HG03025 (cell line): ENCODE measurements at regions not wholly inside any gene's neighbourhood (a gene's known extent, or its start where the extent isn't known, plus 50 kb on each side); places are given as distances from the start of the nearest gene placed in this dataset.
"Not testable (repeated sequence)": the region's sequence is repeated elsewhere in the genome, so short reads cannot be mapped to it uniquely, and the experiment has no call there.

Source experiments
- ATAC-seq: cut with Tn5 transposase; IDR thresholded peaks from one replicate; pipeline ENCODE4 v1.9.1; 2021; ENCODE audit warnings: mild to moderate bottlenecking, moderate library complexity; ENCODE audit not compliant: unreplicated experiment, low FRiP score

DNA sequence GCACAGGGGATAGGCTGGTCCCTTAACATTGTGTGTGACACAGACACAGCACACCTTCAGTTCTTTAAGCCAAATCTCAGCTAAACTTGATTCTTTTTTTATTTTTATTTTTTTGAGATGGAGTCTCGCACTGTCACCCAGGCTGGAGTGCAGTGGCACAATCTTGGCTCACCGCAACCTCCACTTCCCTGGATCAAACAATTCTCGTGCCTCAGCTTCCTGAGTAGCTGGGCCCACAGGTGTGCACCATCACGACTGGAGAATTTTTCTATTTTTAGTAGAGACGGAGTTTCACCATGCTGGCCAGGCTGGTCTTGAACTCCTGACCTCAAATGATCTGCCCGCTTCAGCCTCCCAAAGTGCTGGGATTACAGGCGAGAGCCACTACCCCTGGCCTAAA lies 123.6 kb upstream of the ERRFI1 start:
- ATAC-seq: not testable (repeated sequence)

DNA sequence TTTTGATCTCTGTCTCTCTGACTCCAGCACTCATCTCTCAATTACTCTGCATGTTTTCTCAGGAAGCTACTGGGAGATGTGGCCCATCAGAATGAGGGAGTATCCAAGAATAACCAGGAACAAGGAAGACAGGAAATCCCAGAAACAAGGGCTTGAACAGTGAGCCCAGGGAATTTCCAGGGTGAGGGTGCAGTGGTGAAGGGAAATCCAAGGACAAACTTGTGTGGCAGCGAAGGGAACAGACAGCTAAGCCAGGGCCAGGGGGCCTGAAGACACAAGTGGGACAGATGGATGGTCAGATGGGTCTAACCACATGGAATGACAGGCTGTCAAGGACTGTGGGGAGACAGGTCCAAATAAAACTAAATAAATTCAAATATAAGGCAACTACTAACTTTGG lies 121.8 kb upstream of the ERRFI1 start:
- ATAC-seq: no peak

DNA sequence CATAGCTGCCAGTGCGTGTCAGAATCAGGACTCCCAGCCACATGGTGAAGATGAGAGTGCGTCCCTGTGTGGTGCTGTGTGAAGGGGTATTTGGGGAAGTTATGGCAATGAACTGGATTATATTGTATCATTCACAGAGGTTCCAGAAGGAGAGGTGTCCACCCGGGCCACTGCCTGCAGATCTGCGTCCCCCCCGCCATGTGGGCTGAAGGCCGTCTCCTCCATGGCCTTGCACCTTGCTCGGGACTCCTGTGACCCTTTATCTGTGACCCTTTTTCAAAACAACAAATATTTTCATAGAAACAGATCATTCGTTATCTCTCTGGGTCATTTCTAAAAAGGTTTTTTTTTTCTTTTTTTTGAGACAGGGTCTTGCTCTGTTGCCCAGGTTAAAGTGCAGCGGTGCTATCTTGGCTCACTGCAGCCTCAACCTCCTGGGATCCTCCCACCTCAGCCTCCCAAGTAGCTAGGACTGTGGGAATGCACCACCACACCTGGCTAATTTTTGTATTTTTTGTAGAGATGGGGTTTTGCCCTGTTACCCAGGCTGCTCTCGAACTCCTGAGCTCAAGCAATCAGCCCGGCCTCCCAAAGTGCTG lies 120.2 kb upstream of the ERRFI1 start:
- no peak for ATAC-seq

DNA sequence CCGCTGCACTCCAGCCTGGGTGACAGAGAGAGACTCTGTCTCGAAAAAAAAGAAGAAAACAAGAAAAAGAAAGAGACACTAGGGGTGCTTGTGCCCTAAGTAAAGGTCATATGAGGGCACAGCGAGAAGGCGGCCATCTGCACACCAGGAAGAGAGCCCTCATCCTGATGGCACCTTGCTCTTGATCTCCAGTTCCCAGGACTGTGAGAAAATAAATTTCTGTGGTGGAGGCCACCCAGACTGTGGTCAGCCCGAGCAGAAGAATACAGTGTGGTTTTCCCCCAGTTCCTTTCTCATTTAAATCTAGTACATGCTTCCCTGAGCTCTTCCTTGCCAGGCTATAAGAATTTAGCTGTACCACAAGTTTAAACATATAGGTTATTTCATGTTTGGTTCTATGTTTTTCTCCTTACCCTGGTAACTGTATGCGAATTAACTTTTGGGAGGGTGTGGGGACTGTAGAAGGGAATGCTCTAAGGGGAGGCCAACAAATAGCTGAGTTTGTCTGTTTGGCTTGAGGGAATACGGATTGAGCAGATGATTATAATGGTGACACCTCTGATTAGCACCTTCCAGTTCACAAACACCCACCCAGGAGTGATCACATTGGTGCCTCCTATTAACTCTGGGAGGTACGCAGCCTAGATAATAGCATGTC lies 119.6 kb upstream of the ERRFI1 start:
- ATAC-seq: no peak

DNA sequence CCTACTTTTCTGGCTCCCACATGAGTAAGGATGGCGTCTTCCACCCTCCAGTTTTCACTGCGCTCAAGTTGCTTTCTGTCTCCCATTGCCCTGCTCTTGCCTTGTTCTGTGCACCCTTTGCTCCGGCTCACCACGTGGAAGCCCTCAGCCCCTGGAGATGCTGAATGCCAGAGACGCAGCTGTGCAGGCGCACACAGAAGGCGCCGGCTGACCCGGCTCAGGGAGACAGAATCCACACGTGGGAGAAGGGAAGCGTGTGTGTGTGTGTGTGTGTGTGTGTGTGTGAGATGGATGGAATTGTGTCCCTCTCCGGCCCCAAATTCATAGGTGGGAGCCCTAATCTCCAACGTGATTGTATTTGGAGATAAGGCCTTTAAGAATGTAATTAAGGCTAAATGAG lies 118.2 kb upstream of the ERRFI1 start:
- no peak for ATAC-seq

DNA sequence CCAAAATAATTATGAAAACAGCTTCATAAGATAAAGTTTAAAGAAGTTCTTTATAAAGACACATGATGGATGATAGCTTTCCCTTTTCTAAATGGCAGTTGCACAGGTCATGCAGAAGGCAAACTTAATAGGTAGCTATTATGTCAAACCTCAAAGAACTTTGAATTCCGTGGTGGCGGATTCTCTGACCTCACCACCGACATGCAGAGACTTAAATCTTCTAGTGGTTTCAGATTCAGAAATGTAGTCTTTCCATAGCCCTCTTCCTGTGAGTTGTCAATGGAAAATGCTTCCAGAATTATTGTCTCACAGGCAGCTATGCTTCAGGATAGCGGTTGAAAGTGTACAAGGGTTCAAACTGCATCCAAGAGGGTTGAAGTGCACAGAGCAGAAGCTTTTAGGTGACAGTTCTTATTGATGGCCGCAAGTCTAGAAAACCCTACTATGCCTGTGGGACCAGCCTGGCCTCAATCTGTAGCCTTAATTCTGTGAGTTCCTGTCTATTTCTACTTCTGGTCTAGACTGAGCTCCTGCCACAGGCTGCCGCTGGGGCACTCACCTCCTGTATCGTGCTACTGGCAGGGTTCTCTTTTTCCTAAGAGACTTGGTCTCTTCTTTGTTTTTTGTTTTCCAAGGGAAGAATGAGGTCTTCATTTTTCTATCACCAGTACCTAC lies 117.0 kb upstream of the ERRFI1 start:
- no peak for ATAC-seq

DNA sequence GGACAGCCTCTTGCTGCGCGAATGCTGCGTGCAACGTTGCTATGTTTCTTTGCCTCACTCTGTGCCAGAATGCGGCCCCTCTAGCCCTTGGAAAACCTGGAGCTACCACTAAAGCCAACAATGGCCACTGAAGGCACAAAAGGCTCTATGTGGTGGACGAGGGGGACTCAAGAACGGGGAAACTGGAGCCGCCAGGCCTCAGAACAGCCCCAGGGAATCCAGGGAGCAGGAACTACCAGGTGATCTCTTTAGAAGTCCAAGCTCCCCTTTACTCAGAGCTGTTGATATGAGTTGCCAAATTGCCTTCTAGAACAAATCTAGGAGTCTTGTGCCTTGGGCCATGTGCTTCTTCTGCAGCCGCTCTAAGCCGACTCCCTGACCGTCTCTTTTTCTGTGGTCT lies 113.8 kb upstream of the ERRFI1 start:
- no peak for ATAC-seq

DNA sequence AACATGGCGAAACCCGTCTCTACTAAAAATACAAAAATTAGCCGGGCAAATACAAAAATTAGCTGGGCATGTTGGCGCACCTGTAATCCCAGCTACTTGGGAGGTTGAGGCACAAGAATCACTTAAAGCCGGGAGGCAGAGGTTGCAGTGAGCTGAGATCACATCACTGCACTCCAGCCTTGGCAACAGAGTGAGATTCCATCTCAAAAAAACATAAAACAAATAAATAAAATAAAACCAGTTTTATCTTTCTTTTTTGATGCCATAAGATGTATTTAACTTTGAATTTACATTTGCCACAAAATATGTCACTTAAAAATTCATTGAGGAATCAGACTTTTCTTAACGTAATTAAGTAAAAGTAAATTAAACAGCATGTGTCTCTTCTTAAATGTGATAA lies 113.3 kb upstream of the ERRFI1 start:
- no peak for ATAC-seq

DNA sequence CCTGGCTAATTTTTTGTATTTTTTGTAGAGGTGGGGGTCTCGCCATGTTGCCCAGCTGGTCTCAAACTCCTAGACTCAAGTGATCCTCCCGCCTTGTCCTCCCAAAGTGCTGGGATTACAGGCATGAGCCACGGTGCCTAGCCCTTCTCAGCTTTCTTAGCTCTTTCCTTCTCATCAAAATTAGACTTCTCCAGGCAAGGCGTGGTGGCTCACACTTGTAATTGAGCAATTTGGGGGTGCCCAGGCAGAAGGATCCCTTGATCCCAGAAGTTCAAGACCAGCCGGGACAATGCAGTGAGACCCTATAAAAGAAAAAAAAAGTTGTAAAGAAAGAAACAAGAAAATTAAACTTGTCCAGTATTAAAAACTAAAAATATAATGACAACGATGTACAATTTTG lies 112.6 kb upstream of the ERRFI1 start:
- ATAC-seq: no peak

DNA sequence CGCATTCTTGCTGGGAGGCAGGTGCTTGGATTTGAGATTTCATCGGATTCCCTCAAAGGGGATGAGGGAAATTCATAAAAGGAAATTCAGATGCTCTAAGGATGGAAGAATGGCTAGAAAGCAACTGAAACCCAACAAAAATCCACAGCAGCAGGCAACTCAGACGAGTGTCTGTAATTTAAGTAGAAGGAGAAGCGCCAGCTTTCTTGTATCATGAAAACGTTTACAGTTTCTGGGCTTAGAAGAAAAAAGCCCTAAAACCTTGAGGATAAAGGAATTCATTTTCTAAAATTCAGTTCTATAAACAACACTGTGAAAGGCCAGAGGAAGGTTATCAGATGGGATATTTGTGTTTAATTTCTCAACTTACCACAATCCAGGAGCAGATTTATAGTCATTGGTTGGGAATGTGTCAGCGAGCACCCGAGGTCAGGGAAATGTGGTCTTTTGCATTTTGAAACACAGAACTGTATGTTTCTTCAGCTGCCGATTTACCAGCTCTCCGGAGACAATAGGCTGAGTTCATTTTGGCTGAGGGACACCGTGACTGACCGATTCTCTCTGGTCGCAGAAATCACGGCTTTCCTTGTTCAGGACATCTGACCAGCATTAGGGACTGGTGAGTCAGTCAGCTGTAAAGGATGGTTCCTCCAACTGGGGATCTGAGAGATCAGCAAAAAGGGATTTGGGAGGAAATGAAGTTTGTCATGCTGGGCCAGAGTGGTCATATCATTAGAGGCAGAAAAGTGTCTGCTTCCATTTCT lies 111.6 kb upstream of the ERRFI1 start:
- no peak for ATAC-seq

DNA sequence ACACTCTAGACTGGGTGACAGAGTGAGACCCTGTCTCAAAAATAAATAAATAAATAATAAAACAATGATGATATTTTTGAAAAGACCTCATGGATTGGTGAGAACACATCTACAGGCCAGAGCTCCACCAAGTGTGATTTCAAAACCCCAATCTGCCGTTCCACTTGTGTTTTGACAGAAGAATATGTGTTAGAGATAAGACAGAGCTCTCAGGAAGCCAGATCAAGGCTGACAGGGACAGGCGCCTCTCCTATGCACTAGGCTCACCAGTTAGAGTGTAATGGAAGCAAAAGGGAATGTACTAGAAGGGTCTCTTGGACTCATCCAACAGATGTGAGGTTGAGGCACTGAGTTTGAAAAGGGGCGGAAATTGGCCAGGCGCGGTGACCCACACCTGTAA lies 110.7 kb upstream of the ERRFI1 start:
- ATAC-seq: no peak

DNA sequence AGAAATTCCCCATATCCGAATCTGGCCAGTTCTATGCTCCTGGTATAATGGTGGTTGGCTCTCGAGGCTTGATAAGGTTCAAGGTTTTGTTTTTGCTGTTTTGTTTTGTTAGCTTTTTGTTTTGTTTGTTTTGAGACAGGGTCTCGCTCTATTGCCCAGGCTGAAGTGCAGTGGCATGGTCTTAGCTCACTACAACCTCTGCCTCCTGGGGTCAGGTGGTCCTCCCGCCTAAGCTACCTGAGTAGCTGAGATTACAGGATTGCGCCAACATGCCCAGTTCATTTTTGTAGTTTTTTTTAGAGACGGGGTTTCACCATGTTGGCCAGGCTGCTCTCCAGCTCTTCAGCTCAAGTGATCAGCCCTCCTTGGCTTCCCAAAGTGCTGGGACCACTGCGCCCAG lies 109.1 kb upstream of the ERRFI1 start:
- no peak for ATAC-seq

DNA sequence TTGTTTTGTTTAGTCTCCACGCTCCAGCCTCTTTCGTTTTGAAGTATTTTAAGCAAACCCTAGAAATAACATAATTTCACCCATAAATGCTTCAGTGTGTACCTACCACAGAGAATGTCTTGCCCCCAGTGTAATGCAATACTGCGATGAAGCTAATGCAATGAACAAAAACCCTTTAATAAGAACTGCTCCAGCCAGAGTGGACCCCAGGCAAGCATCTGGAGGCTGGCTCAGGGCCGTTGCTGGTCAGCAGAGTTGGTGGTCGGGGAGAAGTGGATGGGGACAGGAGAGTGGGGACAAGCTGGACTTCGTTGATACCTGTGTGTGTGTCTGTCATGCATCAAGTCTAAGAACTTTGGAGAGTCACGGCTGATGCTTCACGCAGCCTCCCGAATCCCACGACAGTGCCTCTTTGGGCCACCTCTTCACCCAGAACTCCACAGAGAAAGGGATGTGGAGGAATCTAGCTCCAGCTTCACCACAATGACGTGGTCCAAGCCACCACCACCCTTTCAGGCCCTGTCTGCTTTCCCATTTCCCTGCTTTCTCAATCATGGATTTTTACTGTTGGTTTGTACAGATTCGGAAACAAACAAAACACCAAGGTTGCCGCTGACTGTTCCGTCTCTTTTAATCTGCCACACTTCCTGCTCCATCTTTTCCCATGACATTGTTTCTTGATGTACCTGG lies 108.6 kb upstream of the ERRFI1 start:
- ATAC-seq: no peak

DNA sequence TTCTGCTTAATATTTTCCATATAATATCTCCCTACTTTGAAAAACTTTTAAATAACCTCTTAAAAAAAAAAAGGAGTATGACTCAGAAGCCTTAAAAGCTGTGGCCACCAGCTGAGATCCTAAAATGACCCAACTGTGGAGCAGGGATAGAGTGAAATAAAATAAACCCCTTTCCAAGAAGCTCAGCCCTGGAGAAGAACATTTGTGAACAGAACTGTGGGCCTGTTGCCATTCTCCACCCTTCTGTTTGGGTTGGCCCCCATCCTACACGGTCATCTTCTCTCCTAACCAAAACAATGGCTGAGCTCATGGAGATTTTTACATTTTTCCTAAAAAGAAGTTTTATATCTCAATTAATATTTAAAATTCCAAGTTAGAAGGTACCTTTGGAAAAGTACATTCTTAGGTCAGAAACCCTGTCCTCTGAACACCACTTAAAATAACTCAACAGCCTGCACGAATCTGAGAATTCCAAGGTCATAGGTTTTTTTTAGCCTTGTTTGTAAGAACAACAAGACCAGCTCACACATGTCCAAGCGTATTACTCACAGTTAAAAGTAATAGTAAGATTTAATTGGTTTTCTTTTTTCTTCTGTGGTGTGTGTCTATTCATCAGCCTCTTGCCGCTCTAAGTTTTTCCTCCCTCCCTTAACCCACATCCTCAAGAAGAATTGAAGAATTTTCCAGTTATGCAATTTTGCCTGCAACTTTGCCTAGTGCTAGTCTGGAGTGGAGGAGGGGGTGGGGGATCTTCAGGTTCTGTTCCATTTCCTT lies 107.7 kb upstream of the ERRFI1 start:
- no peak for ATAC-seq

DNA sequence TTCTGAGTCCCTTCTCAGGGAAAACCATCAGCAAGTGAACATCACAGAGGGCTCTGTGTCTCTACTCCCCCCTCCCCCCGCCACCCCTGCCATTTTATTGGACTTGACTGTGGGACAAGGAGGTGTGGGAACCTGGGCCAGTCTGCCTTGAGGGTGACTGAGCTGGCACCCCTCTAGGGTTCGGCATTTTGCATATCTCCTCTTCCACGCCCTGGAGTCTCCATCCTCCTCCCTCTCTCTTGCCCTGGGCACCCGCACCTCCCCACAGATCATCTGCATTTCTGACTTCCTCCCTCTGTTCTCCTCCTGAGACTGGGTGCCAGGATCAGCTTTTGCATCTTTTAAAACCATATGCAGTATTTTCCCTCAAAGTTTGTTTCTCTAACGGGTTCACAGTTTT lies 107.1 kb upstream of the ERRFI1 start:
- no peak for ATAC-seq

DNA sequence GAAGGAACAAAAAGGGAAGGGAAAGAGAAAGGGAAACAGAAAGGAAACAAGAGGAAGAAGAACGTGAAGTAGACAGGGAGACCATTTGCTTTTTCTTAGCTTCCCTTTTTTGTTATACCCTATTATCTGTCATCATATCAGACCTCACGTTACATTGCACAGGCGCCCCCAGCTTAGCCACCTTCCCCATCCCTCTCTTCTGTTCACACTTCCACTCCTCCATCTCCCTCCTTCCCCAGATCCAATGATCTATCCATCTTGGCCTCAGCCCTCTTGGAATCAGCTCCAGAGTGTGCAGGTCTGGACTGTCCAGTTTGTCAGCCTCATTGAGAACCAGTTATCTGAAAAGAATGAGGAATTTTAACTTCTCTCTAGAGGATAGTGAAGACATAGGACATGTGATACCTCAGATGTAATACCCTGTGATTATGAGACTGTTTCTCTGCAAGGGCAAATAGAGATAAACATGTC lies 101.1 kb upstream of the ERRFI1 start:
- no peak for ATAC-seq

DNA sequence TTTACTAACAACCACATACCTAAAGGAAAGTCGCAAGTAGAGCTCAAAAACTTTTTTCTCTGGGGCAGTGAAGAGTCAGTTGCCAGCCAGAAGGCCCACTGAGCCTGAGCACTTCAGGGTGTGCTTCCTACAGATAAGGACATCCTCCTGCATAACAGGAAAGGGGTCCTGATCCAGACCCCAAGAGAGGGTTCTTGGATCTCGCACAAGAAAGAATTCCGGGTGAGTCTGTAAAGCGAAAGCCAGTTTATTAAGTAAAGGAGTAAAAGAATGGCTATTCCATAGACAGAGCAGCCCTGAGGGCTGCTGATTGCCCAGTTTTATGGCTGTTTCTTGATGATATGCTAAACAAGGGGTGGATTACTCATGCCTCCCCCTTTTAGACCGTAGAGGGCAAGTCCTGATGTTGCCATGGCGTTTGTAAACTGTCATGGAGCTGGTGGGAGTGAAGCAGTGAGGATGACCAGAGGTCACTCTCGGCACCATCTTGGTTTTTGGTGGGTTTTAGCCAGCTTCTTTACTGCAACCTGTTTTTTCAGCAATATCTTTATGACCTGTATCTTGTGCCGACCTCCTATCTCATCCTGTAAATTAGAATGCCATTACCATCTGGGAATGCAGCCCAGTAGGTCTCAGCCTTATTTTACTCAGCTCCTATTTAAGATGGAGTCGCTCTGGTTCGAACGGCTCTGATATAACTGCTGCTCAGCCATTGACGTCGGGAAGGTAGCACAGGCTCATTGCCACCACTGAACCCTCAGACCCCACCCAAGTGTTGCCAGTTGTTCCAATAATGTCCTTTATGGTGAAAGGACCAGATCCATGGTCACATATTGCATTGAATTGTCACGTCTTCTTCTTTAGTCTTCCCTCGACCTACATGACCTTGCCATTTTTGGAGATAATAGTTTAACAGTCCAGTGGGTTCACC lies 96.6 kb upstream of the ERRFI1 start:
- ATAC-seq: no peak

DNA sequence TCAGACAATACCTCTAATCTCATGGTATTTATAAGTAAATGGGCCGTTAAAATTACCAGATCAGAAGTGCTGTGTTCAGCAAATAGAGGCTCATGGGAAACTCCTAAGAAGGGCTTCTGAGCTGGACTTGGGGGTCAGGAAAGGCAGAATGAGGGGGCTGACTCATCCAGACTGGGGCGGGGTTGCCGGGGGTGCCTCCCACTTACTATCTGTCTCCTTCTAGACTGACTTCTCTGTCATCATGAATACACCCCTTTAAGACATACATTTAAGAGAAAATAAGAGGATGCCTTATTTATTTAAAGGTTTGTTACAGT lies 96.0 kb upstream of the ERRFI1 start:
- ATAC-seq: no peak
